ENCODE measurements at regions not wholly inside any gene's neighbourhood (a gene's known extent, or its start where the extent isn't known, plus 50 kb on each side); places are given as distances from the start of the nearest gene placed in this dataset.

GRCh38 chr22:35170716-35171697 lies 86.3 kb upstream of the HMGXB4 start:
- DNase-seq (ENCODE audit: low read depth): no peak
- TF ChIP-seq CTCF (conservative IDR thresholded peaks at IDR 0.05; ENCODE audit: low read depth, low read length): no peak
- no peak overlapping the region for H3K4me3 ChIP-seq (ENCODE audit: low read length)

- no peak for DNase-seq (ENCODE audit: low read depth)
- no peak overlapping the region for H3K4me3 ChIP-seq (ENCODE audit: low read length)
- TF ChIP-seq CTCF (conservative IDR thresholded peaks at IDR 0.05; ENCODE audit: low read depth, low read length): no peak
These were observed 84.9 kb upstream of the HMGXB4 start for GRCh38 chr22:35172442-35172841.

- no peak overlapping the region for H3K4me3 ChIP-seq (ENCODE audit: low read length)
- no peak for DNase-seq (ENCODE audit: low read depth)
- TF ChIP-seq CTCF (conservative IDR thresholded peaks at IDR 0.05; ENCODE audit: low read depth, low read length): no peak
These were observed 83.6 kb upstream of the HMGXB4 start for GRCh38 chr22:35173655-35174054.

GRCh38 chr22:35174401-35175038 lies 82.8 kb upstream of the HMGXB4 start:
- no peak for DNase-seq (ENCODE audit: low read depth)
- TF ChIP-seq CTCF (conservative IDR thresholded peaks at IDR 0.05; ENCODE audit: low read depth, low read length): no peak
- H3K4me3 ChIP-seq (ENCODE audit: low read length): no peak overlapping the region

GRCh38 chr22:35175392-35175791 lies 81.9 kb upstream of the HMGXB4 start:
- H3K4me3 ChIP-seq (ENCODE audit: low read length): no peak overlapping the region
- no peak for DNase-seq (ENCODE audit: low read depth)
- no peak for TF ChIP-seq CTCF (conservative IDR thresholded peaks at IDR 0.05; ENCODE audit: low read depth, low read length)

GRCh38 chr22:35177811-35178210 lies 79.5 kb upstream of the HMGXB4 start:
- no peak for TF ChIP-seq CTCF (conservative IDR thresholded peaks at IDR 0.05; ENCODE audit: low read depth, low read length)
- H3K4me3 ChIP-seq (ENCODE audit: low read length): no peak overlapping the region
- DNase-seq (ENCODE audit: low read depth): no peak
